HEK293 (cell line): ENCODE measurements at regions not wholly inside any gene's neighbourhood (a gene's known extent, or its start where the extent isn't known, plus 50 kb on each side); places are given as distances from the start of the nearest gene placed in this dataset.

ENCODE experiments used
- SP3 ChIP-seq: fragments of 450-650 bp; formaldehyde crosslinking; IDR thresholded peaks from 2 replicates; pipeline ENCODE4 v1.5.1; 2016; ENCODE audit warnings: missing biosample characterization, missing genetic modification characterization
- ZFP37 ChIP-seq: fragments of 450-650 bp; formaldehyde crosslinking; IDR thresholded peaks from 2 replicates; pipeline ENCODE4 v1.5.1; 2016; ENCODE audit warnings: missing biosample characterization, missing genetic modification characterization
- ZNF510 ChIP-seq: fragments of 450-650 bp; formaldehyde crosslinking; IDR thresholded peaks from 2 replicates; pipeline ENCODE4 v1.5.1; 2018; ENCODE audit warnings: mild to moderate bottlenecking, missing genetic modification characterization, missing biosample characterization; ENCODE audit not compliant: insufficient replicate concordance

- TF ChIP-seq SP3 (no peak), ZNF510 (tag by site-specific recombination) (no peak), ZFP37 (no peak)
Measured at GRCh38 chr12:65673156-65673690, 151.1 kb upstream of the HMGA2 start.
